ENCODE measurements at regions not wholly inside any gene's neighbourhood (a gene's known extent, or its start where the extent isn't known, plus 50 kb on each side); places are given as distances from the start of the nearest gene placed in this dataset.

DNA sequence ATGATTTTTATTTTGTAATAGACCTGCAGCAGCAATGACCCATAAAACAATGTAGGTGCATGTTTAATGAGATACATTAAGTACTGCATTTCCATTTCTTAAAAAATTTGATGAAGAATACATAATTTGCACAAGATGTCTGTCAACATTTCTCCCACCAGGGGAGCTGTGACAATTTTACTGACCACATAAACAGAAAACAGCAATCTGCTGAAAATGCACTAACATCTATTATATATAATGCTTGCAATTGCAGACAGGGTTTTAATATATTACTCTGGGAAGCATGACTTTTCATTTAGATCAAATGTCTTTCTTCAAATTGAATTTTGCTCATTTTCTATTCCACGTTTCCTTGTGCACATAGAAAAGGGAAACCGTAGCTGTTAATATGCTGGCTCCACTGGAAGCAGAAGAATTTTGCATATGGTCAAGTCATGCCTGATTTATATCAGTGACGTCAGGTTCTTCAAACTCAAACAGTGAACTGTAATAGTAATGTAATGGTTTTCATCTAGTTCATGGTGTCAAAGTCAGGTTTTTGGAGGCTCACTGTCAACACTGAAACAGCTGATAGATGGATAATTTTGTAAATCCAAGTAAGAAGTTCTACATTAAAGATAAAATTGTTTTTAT is 79.8 kb upstream of the IGF1R start:
- no peak for DNase-seq

DNA sequence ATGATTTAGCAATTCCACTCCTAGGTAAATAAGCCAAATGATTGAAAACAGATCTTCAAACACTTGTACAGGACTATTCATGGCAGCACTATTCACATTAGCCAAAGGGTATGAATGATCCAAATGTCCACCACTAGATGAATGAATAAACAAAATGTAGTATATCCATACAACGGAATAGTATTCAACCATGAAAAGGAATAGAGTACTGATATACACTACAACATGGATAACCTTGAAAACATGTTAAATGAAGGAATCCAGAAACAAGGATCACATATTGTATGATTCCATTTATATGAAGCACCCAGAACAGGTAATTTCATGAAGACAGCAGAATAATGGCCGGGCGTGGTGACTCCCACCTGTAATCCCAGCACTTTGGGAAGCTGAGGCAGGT is 78.2 kb upstream of the IGF1R start:
- DNase-seq: no peak

DNA sequence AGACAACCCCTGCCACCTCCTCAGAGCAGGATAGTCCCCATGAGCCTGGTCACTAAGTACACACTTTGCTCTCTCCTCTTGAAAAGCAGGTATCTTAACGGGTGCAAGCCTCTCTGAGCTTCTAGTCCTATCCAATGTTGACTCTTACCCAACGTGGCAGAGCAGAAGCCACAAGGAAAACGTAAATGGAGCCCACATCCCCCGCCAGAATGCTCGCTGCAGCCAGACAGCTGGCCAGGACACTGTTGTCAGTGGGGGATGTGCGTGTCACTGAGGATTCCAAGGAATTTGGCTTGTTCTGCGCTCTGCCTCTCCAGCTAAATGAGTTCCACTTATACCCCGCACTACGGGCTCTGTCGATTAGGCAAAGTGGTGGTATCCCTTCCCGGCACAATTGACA is 67.8 kb upstream of the IGF1R start:
- DNase-seq: no peak

DNA sequence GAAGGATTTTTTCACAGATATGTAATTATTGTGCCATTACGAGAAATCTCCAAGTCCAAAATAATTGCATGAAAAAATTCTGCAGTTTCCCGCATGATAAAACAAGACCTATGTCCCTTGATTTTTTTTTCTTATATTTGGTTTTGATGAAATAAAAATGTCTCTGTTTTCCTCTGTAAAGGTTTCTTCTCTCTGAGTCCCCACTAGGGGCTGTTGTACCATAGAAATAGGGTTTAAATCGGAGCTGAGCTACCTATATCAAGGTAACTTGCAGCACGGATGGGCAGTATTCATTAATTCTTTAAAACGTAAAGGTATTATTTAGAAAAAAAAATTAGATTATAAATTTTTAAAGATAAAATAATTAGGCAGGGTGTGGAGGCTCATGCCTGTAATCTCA is 66.6 kb upstream of the IGF1R start:
- no peak for DNase-seq

DNA sequence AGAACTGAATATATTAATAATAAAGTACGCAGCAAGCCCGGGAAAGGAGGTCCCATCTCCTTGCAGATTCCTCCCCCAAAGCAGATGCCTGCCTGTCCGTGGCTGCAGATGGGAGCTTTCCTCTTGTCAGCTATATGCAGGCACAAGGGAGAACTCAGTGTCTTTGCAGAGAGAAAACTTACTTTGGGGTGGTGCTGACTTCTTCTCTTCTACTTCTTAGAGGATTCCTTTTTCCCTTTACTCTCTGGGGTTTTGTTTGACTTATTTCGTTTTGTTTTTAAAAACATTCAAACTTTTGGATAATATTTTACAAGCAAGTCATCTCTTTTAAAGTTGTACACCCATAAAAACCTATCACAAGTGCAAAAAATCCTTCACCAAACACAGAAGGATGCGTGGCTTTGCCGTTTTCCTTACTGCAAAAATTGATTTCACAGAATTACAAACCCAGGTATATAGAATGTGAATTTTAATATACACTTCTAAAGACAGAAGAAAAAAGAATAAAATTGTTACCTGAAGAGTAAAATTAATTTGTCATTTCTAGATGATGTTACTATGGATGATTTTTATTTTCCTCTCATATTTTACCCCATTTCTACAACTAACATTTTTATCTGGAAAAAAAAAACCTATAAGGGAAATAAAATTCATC is 65.3 kb upstream of the IGF1R start:
- DNase-seq: no peak

DNA sequence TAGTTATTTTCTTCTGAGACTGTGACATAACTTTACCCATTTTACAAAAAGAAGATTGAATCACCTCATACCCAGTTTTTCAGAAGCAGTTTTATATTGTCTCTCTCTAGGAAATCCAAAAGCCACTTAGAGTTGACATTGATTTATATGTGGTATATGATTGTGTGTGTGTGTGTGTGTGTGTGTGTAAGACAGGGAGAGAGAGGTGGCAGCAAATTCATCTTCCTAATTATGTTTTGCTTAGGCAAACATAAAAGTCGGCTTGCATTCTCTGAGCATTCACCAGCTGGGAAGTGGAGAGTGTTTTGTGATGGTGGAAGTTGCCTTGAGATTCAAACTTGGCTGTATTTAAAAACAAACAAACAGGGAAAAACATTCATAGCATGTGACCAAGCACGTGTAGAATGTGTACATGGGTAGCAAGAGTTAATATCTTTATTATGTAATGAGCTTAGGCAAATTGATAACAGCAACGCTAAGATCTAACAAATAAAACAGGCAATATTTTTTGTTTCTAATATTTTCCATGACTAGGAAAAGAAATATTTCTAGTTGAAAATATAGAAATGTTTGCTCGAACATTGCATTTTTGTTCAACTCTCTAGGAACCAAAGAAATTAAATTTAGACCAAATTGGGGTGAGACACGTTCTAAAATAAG is 64.4 kb upstream of the IGF1R start:
- no peak for DNase-seq

DNA sequence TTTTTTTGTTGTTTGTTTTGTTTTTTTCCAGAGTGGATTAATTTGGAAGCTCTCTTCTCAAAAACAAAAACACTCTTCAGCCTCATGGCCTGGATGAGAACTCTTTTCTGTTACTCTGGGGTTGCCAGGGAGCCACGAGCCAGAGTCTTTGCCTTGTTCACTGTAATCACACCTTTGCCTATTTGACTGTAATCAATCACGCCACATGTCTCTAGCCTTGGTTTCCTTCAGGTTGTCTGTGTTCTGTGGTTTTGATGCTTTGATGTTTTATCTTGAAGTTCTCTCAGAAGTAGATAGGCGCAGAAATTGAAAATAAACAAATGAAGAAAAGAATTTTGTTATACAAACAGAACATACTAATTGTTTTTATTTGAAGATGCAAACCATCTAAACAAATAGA is 62.3 kb upstream of the IGF1R start:
- DNase-seq: no peak

DNA sequence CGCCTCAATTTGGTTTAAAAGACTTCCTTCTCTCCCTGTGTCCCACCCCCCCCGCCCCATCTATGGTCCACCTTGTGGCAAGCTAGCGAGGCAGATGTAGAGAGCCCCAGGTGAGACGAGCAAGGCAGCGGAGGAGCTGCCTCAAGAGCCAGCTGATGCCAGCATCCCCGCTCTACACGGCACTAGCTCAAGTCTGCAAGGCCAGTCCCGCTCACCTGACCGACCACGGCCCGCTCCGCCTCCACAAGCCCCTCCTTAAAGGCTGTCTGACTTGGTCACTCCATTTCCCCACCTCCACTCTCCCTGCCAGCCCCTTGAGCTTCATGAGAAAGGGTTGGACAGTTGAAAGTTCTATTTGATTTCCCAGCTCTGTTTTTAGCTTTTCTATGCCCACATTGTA is 56.2 kb upstream of the IGF1R start:
- DNase-seq: no peak

DNA sequence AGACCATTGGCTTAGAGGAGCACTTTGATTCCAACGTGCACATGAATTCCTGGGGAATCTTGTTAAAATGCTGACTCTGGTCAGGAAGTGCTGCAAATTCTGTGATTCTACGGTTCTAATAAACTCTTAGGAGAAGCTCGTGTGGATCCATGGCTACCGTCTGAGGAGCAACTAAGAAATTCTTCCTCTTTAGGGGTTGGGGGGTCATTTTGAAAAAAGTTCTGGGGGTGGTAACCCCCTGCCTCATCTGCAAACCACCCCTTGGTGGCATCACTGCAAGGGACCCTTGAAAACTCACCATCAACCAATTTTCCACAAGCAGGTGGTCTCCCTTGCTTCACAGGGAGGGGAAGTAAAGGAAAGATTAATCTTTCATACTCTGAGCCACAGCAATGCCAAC is 52.2 kb upstream of the IGF1R start:
- DNase-seq: no peak

DNA sequence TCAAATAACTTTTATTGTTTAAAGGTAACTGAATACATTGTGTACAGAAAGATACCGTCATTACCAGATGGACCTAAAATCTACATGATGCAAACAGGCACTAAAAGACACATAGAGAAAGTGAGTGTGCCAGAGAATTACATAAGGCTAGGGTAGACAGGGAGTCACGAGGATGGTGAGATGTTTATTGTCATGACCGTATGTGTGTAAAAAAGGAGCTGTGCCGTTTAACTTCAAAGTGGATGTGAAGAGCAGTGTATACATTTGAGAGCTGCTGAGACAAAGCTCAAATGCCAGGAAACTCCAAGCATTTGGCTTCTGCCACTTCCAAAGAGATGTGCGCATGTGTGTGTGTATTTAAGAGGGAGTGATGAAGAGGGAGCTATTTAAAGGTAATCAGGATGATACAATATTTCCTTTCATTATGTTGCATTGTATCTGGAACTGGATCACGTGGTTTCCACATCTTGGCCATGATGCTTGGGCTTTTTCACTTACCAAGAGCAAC is 51.4 kb upstream of the IGF1R start:
- DNase-seq: peak; percentile 37

DNA sequence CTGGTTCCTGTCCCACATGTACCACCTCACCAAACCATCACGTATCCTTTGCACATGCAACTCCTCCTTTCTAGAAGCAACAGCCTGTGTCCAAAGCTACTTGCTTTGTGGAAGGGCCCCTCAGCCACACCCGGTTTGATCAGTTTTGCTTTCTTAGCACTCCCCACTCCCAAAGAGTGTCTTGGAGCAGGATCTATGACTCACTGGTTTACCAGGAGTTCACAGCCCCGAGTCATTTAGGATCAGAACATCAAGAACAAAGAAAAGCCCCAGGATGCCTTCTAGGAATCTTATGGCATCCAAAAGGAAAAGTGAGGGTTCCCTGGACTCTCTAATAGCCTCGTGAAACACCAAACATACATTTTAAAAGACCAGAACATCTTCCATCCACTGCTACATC is 50.7 kb upstream of the IGF1R start:
- no peak for DNase-seq

Measured in NCI-H2171 (cell line).